ENCODE measurements at regions not wholly inside any gene's neighbourhood (a gene's known extent, or its start where the extent isn't known, plus 50 kb on each side); places are given as distances from the start of the nearest gene placed in this dataset.

DNA sequence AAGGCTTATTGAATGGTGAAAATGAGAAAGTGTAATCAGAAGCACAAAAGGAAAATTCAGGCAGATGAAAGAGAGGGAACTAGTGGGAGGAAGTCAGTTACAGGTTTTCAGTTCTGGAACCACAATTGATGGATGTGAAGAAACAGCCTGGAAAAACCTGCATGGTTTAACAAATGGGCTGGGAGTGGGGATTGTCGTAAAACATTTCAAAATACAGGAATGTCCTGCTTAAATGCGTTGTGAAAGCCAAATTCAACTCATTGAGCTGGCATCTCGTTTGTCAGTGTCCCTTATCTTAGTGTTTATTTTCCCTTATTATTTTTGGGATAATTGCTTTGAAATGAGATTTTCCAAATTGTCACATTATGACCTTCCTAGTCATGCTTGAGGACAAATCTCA, 106.5 kb upstream of the RFC3 start:
- no peaks in the 10 kb centered on the region for H4K20me1 ChIP-seq (ENCODE audit: control insufficient read depth, insufficient read depth)
- intact Hi-C loops (cut with micrococcal nuclease; ENCODE audit: unreplicated experiment): no loop called here
- H3K4me2 ChIP-seq (ENCODE audit: control insufficient read depth, insufficient read depth): no peak overlapping the region
- RAD21 ChIA-PET (ENCODE audit: unreplicated experiment): interaction anchor here (1.1 kb wide), 1 partner anchor 21 kb away, joined by 4 read pairs; no protein-coding TSS in a partner anchor
- FAIRE-seq (no peak), DNase-seq (ENCODE audit: low read depth, low spot score) (no peak), ATAC-seq (no peak)
- POLR2A ChIA-PET: no interaction called here
- TF ChIP-seq NR2C1 (IDR thresholded peaks at IDR 0.05) (no peak), POLR2AphosphoS2 (IDR thresholded peaks at IDR 0.05; ENCODE audit: low read depth, low read length) (no peak), BHLHE40 (IDR thresholded peaks at IDR 0.05; ENCODE audit: borderline replicate concordance in 1 of 2, low read depth in 2 of 2, low read length in 1 of 2) (no peak), CBFB (IDR thresholded peaks at IDR 0.05; ENCODE audit: low read depth) (no peak), SMAD5 (IDR thresholded peaks at IDR 0.05; ENCODE audit: low read depth) (no peak), IKZF2 (IDR thresholded peaks at IDR 0.05) (no peak), JUNB (IDR thresholded peaks at IDR 0.05) (no peak), HDAC2 (IDR thresholded peaks at IDR 0.05) (no peak), SPI1 (IDR thresholded peaks at IDR 0.05; ENCODE audit: borderline replicate concordance, insufficient read depth, low read depth, low read length) (no peak), EZH2 (IDR thresholded peaks at IDR 0.05; ENCODE audit: borderline replicate concordance, control insufficient read depth, low read depth, low read length) (no peak), PAX8 (IDR thresholded peaks at IDR 0.05) (no peak), MYC (IDR thresholded peaks at IDR 0.05; ENCODE audit: insufficient read depth, insufficient read length, insufficient replicate concordance, low read length, severe bottlenecking) (no peak), ZNF24 (IDR thresholded peaks at IDR 0.05) (no peak), NRF1 (conservative IDR thresholded peaks at IDR 0.05; ENCODE audit: low read depth, low read length) (no peak), RAD21 (IDR thresholded peaks at IDR 0.05; ENCODE audit: insufficient read depth, low read depth, low read length) (no peak), ZBED1 (IDR thresholded peaks at IDR 0.05; ENCODE audit: borderline replicate concordance) (no peak), IKZF1 (conservative IDR thresholded peaks at IDR 0.05) (no peak)
- TF ChIP-seq, protein P1, sequence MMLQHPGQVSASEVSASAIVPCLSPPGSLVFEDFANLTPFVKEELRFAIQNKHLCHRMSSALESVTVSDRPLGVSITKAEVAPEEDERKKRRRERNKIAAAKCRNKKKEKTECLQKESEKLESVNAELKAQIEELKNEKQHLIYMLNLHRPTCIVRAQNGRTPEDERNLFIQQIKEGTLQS (IDR thresholded peaks at IDR 0.05; ENCODE audit: borderline replicate concordance, extremely low read depth, low read depth, low read length): no peak
- H3K4me1 ChIP-seq (ENCODE audit: control insufficient read depth, insufficient read depth, low read length): no peaks in the 10 kb centered on the region
- no peaks in the 10 kb centered on the region for H3K36me3 ChIP-seq (ENCODE audit: control insufficient read depth in 2 of 2, insufficient read depth in 2 of 2, low read length in 1 of 2)
- SMC1A ChIA-PET (ENCODE audit: uncharacterized antibody, unreplicated experiment): interaction anchor here (2.9 kb wide), 1 partner anchor 11 kb away, joined by 10 read pairs; no protein-coding TSS in a partner anchor
- H3K9me3 ChIP-seq (replicated peaks; ENCODE audit: control insufficient read depth, insufficient read depth, low read length): no peaks in the 10 kb centered on the region; the same call in 2 of the 3 replicates
- H3K79me2 ChIP-seq (ENCODE audit: control insufficient read depth, insufficient read depth, low read length): no peaks in the 10 kb centered on the region
- no peak overlapping the region for H2AFZ ChIP-seq (ENCODE audit: control insufficient read depth, low read depth, low read length)
- no peak overlapping the region for H3K27ac ChIP-seq (ENCODE audit: control insufficient read depth, insufficient read depth)
- no peaks in the 10 kb centered on the region for H3K27me3 ChIP-seq (replicated peaks in 1 of 2; ENCODE audit: control insufficient read depth in 2 of 2, insufficient read depth in 2 of 2, low read length in 1 of 2)
- no TSS peak for BruUV-seq (replicated peaks)
- CTCF ChIA-PET: interaction anchor here (1.4 kb wide), 1 partner anchor 12 kb away, joined by 4 read pairs; no protein-coding TSS in a partner anchor
- WGBS (ENCODE audit: insufficient coverage, insufficient replicate concordance, low lambda C conversion rate, missing lambda C conversion rate): 65% methylated on average over 3 of the region's 3 CpGs
- in situ Hi-C loops (cut with MboI): loop anchor here (25.0 kb wide), 1 partner anchor 1124 kb away; the partner anchor contains the start of gene PDS5B
- no peak overlapping the region for H3K4me3 ChIP-seq
- H3K9ac ChIP-seq (ENCODE audit: control insufficient read depth, insufficient read depth, low read length): no peak overlapping the region

Measured in GM12878 (cell line).